Heart left ventricle (tissue), 16 donors: ENCODE measurements at regions not wholly inside any gene's neighbourhood (a gene's known extent, or its start where the extent isn't known, plus 50 kb on each side); places are given as distances from the start of the nearest gene placed in this dataset.

ENCODE experiments used
- ATAC-seq, 4 donors: fragments of 200-7000 bp; cut with Tn5 transposase; one replicate each; pipeline ENCODE4 v1.9.1; 2020 to 2022; ENCODE audit warnings: moderate library complexity in 4 of 4, mild to moderate bottlenecking in 3 of 4, moderate number of reproducible peaks in 1 of 4
- DNase-seq, 5 donors: peaks; one replicate each; pipeline ENCODE4 v3.0.0-alpha.2; 2020
- H3K27ac ChIP-seq, 12 donors: fragments of 200-600 bp; sonication (generic) in 4 of 12; one replicate each; pipeline versions ENCODE4 v1.5.0 to v1.8.0; 2016 to 2022; ENCODE audit warnings: mild to moderate bottlenecking in 2 of 12
- H3K27me3 ChIP-seq, 9 donors: fragments of 200-600 bp; sonication (generic) in 2 of 9; one replicate each; pipeline versions ENCODE4 v1.5.1 to v1.8.0; 2016 to 2022; ENCODE audit warnings: mild to moderate bottlenecking in 3 of 9
- H3K36me3 ChIP-seq, 9 donors: fragments of 200-600 bp; sonication (generic) in 2 of 9; one replicate each; pipeline versions ENCODE4 v1.5.0 to v1.8.0; 2018 to 2022; ENCODE audit warnings: mild to moderate bottlenecking in 2 of 9
- H3K4me1 ChIP-seq, 12 donors: fragments of 200-600 bp; sonication (generic) in 4 of 12; one replicate each; pipeline versions ENCODE4 v1.5.0 to v1.8.0; 2016 to 2022; ENCODE audit warnings: mild to moderate bottlenecking in 3 of 12
- H3K4me3 ChIP-seq, 12 donors: fragments of 200-600 bp; sonication (generic) in 4 of 12; one replicate each; pipeline versions ENCODE4 v1.5.0 to v1.8.0; 2017 to 2022; ENCODE audit warnings: mild to moderate bottlenecking in 9 of 12, moderate library complexity in 4 of 12
- H3K9me3 ChIP-seq, 12 donors: fragments of 200-600 bp; sonication (generic) in 4 of 12; one replicate each; pipeline versions ENCODE4 v1.5.0 to v1.8.0; 2016 to 2022; ENCODE audit warnings: mild to moderate bottlenecking in 1 of 12
- POLR2A ChIP-seq, 2 donors: fragments of 450-650 bp; IDR thresholded peaks; one replicate each; pipeline ENCODE4 v1.6.1; 2017; ENCODE audit warnings: antibody characterized with exemption in 2 of 2, mild to moderate bottlenecking in 2 of 2, moderate library complexity in 2 of 2
- WGBS, 4 donors: extraction: QIAGEN DNeasy Blood & Tissue Kit in 2 of 4; methylation state at CpG; one replicate each; pipeline versions ENCODE4 v1.1.5 to v1.1.7; 2013 to 2018; 5-methylcytosine and 5-hydroxymethylcytosine counted together
- intact Hi-C, 10 donors: fragments of 100-400 bp; cut with DNase I; formaldehyde crosslinking; loops; one replicate each; pipeline versions ENCODE4 v1.11.1 to v1.14.2; 2022
- TF ChIP-seq, protein P1 (sequence below), 12 donors: fragments of 200-600 bp; sonication (generic) in 4 of 12; IDR thresholded peaks; one replicate each; pipeline versions ENCODE4 v1.5.0 to v1.8.0; 2018 to 2022; ENCODE audit warnings: antibody characterized with exemption in 12 of 12, mild to moderate bottlenecking in 5 of 12
- donor health status: ischemic (EF 13 %, LVEDD 7.1; RV severe dilation, severe dysfunction).
- donor health status: healthy with polysubstance abuse.
- donor health status: DM: no; HTN: yes; CAD: no.
- donor health status: DM: no; HTN: no; CAD: no.
- donor health status: ischemic (EF 25% LVEDD 6.9; RV normal size, moderate dysfunction).
- donor health status: ischemic (EF 25% LVEDD 5.7; RV mildly dilated, moderate dysfunction).
- donor health status: healthy.
- donor health status: DM: yes; HTN: yes; CAD: no.
- donor health status: ischemic (EF 35%, LVEDD 5.7; RV mildly dilated, moderate dysfunction).
- donor health status: nonischemic (EF 11% LVEDD 7.7; RV severe dilation, severe dysfunction).
- donor health status: DM: yes; HTN: yes; CAD: no.
- donor health status: PGD.
- donor health status: ischemic (EF 29% LVEDD 5.4; RV normal size, mild dysfunction).
- donor health status: nonischemic (EF 23%, LVEDD 6.1; RV moderate dilation, normal function).

DNA sequence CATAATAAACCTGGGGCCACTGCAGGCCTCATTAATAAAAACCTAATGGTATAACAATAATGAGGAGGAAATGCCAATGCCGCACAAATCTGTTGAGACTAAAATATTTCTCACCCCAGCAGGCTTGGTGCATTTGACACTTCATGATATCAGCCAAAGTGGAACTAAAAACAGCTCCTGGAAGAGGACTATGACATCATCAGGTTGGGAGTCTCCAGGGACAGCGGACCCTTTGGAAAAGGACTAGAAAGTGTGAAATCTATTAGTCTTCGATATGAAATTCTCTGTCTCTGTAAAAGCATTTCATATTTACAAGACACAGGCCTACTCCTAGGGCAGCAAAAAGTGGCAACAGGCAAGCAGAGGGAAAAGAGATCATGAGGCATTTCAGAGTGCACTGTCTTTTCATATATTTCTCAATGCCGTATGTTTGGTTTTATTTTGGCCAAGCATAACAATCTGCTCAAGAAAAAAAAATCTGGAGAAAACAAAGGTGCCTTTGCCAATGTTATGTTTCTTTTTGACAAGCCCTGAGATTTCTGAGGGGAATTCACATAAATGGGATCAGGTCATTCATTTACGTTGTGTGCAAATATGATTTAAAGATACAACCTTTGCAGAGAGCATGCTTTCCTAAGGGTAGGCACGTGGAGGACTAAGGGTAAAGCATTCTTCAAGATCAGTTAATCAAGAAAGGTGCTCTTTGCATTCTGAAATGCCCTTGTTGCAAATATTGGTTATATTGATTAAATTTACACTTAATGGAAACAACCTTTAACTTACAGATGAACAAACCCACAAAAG is 580.9 kb upstream of the TMEFF2 start:
- intact Hi-C loops: no loop called here
- ATAC-seq (no peak), DNase-seq (no peak)
- no peaks in the 10 kb centered on the region for H3K27me3 ChIP-seq
- no peak overlapping the region for H3K27ac ChIP-seq
- H3K4me3 ChIP-seq: no peak overlapping the region
- 50 to 54% (median 52%) methylated on average over 6 of the region's 6 CpGs for WGBS, 4 donors
- no peaks in the 10 kb centered on the region for H3K36me3 ChIP-seq
- H3K4me1 ChIP-seq: no peaks in the 10 kb centered on the region
- no peaks in the 10 kb centered on the region for H3K9me3 ChIP-seq
- TF ChIP-seq POLR2A (IDR thresholded peaks at IDR 0.05): no peak
- TF ChIP-seq, protein P1, sequence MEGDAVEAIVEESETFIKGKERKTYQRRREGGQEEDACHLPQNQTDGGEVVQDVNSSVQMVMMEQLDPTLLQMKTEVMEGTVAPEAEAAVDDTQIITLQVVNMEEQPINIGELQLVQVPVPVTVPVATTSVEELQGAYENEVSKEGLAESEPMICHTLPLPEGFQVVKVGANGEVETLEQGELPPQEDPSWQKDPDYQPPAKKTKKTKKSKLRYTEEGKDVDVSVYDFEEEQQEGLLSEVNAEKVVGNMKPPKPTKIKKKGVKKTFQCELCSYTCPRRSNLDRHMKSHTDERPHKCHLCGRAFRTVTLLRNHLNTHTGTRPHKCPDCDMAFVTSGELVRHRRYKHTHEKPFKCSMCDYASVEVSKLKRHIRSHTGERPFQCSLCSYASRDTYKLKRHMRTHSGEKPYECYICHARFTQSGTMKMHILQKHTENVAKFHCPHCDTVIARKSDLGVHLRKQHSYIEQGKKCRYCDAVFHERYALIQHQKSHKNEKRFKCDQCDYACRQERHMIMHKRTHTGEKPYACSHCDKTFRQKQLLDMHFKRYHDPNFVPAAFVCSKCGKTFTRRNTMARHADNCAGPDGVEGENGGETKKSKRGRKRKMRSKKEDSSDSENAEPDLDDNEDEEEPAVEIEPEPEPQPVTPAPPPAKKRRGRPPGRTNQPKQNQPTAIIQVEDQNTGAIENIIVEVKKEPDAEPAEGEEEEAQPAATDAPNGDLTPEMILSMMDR (IDR thresholded peaks at IDR 0.05): no peak

DNA sequence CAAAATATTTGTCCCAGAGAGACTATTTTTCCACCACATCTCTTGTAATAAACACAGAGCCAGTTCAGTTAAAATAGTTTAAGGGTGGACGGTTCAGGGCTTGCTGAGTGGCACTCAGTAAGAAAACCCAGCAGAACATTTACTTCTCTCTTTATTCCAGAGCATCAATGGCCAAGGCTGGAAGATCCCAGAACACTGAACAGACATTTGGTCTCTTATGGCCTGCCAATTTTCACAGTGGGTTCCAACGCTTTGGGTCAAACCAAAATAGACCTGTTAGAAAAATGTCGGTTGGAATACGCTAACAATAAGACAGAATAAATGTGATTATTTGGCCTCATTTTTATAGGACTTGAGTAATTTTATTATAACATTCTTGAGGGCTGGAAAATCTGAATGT is 580.3 kb upstream of the TMEFF2 start:
- no peaks in the 10 kb centered on the region for H3K4me1 ChIP-seq
- no peaks in the 10 kb centered on the region for H3K27me3 ChIP-seq
- 82 to 91% (median 85%) methylated on average over 4 of the region's 4 CpGs for WGBS, 4 donors
- ATAC-seq (no peak), DNase-seq (no peak)
- no peaks in the 10 kb centered on the region for H3K36me3 ChIP-seq
- TF ChIP-seq POLR2A (IDR thresholded peaks at IDR 0.05): no peak
- TF ChIP-seq, protein P1 (IDR thresholded peaks at IDR 0.05): no peak
- H3K27ac ChIP-seq: no peak overlapping the region
- intact Hi-C loops: no loop called here
- no peaks in the 10 kb centered on the region for H3K9me3 ChIP-seq
- H3K4me3 ChIP-seq: no peak overlapping the region

DNA sequence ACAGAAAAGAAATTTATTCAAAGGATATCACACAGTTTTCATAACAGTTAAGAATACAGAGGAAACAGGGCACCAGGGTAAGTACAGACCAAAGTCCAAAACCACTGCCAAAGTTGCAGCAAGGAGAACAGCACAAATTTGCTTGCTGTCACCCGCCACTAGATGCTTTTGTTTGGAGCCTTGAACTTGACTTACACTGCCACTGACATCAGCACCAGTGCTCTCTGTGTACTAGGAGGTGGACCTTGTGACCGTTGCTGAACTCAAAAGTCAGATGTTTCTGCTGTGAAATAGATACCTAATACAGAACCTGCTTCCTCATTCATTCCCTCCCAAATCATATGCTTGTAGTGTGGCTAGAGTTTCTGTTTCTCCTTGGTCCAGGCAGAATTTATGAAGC is 578.3 kb upstream of the TMEFF2 start:
- Histone ChIP-seq H3K27ac (no peak overlapping the region), H3K36me3 (no peaks in the 10 kb centered on the region), H3K27me3 (no peaks in the 10 kb centered on the region), H3K4me3 (no peak overlapping the region), H3K9me3 (no peaks in the 10 kb centered on the region), H3K4me1 (no peaks in the 10 kb centered on the region)
- ATAC-seq (no peak), DNase-seq (no peak)
- intact Hi-C loops: no loop called here
- TF ChIP-seq, protein P1 (IDR thresholded peaks at IDR 0.05): no peak
- no peak for TF ChIP-seq POLR2A (IDR thresholded peaks at IDR 0.05)
- 62 to 68% (median 67%) methylated on average over 2 of the region's 2 CpGs for WGBS, 4 donors

DNA sequence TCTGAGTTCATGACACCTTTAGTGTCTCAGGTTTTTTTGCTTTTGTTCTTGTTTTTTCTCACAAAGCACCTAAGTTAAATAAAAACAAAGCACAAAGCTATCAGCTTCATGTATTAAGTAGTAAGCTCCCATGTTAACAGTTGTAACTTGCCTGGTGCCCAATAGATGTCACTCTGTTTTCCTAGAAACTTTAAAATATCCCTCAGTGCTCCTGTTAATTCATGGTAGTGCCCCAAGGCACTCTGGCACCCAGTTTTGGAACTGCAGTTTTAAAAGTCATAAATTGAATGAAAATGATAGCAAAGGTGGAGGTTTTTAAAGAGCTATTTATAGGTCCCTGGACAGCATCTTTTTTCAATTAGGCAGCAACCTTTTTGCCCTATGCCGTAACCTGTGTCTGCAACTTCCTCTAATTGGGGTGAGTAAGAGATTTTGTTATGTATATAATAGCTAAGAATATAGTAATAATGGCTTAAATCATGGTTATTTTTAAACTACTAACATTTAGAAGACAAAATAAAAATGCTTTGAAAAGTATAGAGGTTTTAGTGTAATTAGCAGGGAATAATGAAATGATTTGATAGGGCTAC is 555.0 kb upstream of the TMEFF2 start:
- no peak overlapping the region for H3K27ac ChIP-seq
- WGBS, 4 donors: 73 to 89% (median 86%) methylated on average over 1 of the region's 1 CpG
- DNase-seq (no peak), ATAC-seq (no peak)
- peaks cover 0 to under 1% (median 0%) of the 10 kb centered on the region in 12 donors for H3K9me3 ChIP-seq
- no peaks in the 10 kb centered on the region for H3K4me1 ChIP-seq
- no peaks in the 10 kb centered on the region for H3K27me3 ChIP-seq
- TF ChIP-seq, protein P1 (IDR thresholded peaks at IDR 0.05): no peak
- TF ChIP-seq POLR2A (IDR thresholded peaks at IDR 0.05): no peak
- intact Hi-C loops: no loop called here
- no peaks in the 10 kb centered on the region for H3K36me3 ChIP-seq
- no peak overlapping the region for H3K4me3 ChIP-seq
